ENCODE measurements at regions not wholly inside any gene's neighbourhood (a gene's known extent, or its start where the extent isn't known, plus 50 kb on each side); places are given as distances from the start of the nearest gene placed in this dataset.
A peak's percentile ranks its signal among the peaks of the same experiment; 100 is the strongest.

- no peaks in the 10 kb centered on the region for H3K36me3 Mint-ChIP-seq (ENCODE audit: low read depth)
- intact Hi-C loops (cut with micrococcal nuclease): no loop called here
- H3K27ac Mint-ChIP-seq: no peak overlapping the region
- DNase-seq (ENCODE audit: low spot score): no peak
- no peak overlapping the region for H3K4me3 Mint-ChIP-seq (ENCODE audit: low read depth)
- no peaks in the 10 kb centered on the region for H3K9me3 Mint-ChIP-seq
- H3K4me1 Mint-ChIP-seq (ENCODE audit: low read depth): no peaks in the 10 kb centered on the region
- no peaks in the 10 kb centered on the region for H3K27me3 Mint-ChIP-seq (ENCODE audit: low read depth)
Measured at GRCh38 chr4:117420948-117421347, 335.6 kb upstream of the TRAM1L1 start.

GRCh38 chr4:117421706-117422105 is 336.3 kb upstream of the TRAM1L1 start:
- Mint-ChIP-seq H3K36me3 (ENCODE audit: low read depth) (no peaks in the 10 kb centered on the region), H3K4me1 (ENCODE audit: low read depth) (no peaks in the 10 kb centered on the region), H3K27ac (no peak overlapping the region), H3K9me3 (no peaks in the 10 kb centered on the region), H3K4me3 (ENCODE audit: low read depth) (no peak overlapping the region), H3K27me3 (ENCODE audit: low read depth) (no peaks in the 10 kb centered on the region)
- no peak for DNase-seq (ENCODE audit: low spot score)
- intact Hi-C loops (cut with micrococcal nuclease): no loop called here

GRCh38 chr4:117422297-117422696 is 336.9 kb upstream of the TRAM1L1 start:
- no peaks in the 10 kb centered on the region for H3K9me3 Mint-ChIP-seq
- intact Hi-C loops (cut with micrococcal nuclease): no loop called here
- no peaks in the 10 kb centered on the region for H3K4me1 Mint-ChIP-seq (ENCODE audit: low read depth)
- H3K4me3 Mint-ChIP-seq (ENCODE audit: low read depth): no peak overlapping the region
- no peaks in the 10 kb centered on the region for H3K36me3 Mint-ChIP-seq (ENCODE audit: low read depth)
- no peak overlapping the region for H3K27ac Mint-ChIP-seq
- no peaks in the 10 kb centered on the region for H3K27me3 Mint-ChIP-seq (ENCODE audit: low read depth)
- no peak for DNase-seq (ENCODE audit: low spot score)

GRCh38 chr4:117425636-117426035 is 340.3 kb upstream of the TRAM1L1 start:
- Mint-ChIP-seq H3K4me3 (ENCODE audit: low read depth) (no peak overlapping the region), H3K4me1 (ENCODE audit: low read depth) (no peaks in the 10 kb centered on the region), H3K9me3 (no peaks in the 10 kb centered on the region), H3K36me3 (ENCODE audit: low read depth) (no peaks in the 10 kb centered on the region), H3K27me3 (ENCODE audit: low read depth) (no peaks in the 10 kb centered on the region), H3K27ac (no peak overlapping the region)
- intact Hi-C loops (cut with micrococcal nuclease): no loop called here
- no peak for DNase-seq (ENCODE audit: low spot score)

GRCh38 chr4:117428536-117428935 is 343.2 kb upstream of the TRAM1L1 start:
- H3K36me3 Mint-ChIP-seq (ENCODE audit: low read depth): no peaks in the 10 kb centered on the region
- no peak overlapping the region for H3K4me3 Mint-ChIP-seq (ENCODE audit: low read depth)
- H3K27ac Mint-ChIP-seq: no peak overlapping the region
- intact Hi-C loops (cut with micrococcal nuclease): no loop called here
- H3K4me1 Mint-ChIP-seq (ENCODE audit: low read depth): no peaks in the 10 kb centered on the region
- no peak for DNase-seq (ENCODE audit: low spot score)
- no peaks in the 10 kb centered on the region for H3K9me3 Mint-ChIP-seq
- H3K27me3 Mint-ChIP-seq (ENCODE audit: low read depth): no peaks in the 10 kb centered on the region

GRCh38 chr4:117429061-117429460 is 343.7 kb upstream of the TRAM1L1 start:
- Mint-ChIP-seq H3K4me1 (ENCODE audit: low read depth) (no peaks in the 10 kb centered on the region), H3K4me3 (ENCODE audit: low read depth) (no peak overlapping the region), H3K27ac (no peak overlapping the region), H3K36me3 (ENCODE audit: low read depth) (no peaks in the 10 kb centered on the region), H3K9me3 (no peaks in the 10 kb centered on the region), H3K27me3 (ENCODE audit: low read depth) (no peaks in the 10 kb centered on the region)
- intact Hi-C loops (cut with micrococcal nuclease): no loop called here
- no peak for DNase-seq (ENCODE audit: low spot score)

- H3K27ac Mint-ChIP-seq: no peak overlapping the region
- no peak overlapping the region for H3K4me3 Mint-ChIP-seq (ENCODE audit: low read depth)
- intact Hi-C loops (cut with micrococcal nuclease): no loop called here
- no peaks in the 10 kb centered on the region for H3K4me1 Mint-ChIP-seq (ENCODE audit: low read depth)
- H3K36me3 Mint-ChIP-seq (ENCODE audit: low read depth): no peaks in the 10 kb centered on the region
- DNase-seq (ENCODE audit: low spot score): no peak
- no peaks in the 10 kb centered on the region for H3K27me3 Mint-ChIP-seq (ENCODE audit: low read depth)
- H3K9me3 Mint-ChIP-seq: no peaks in the 10 kb centered on the region
Measured at GRCh38 chr4:117429506-117429905, 344.1 kb upstream of the TRAM1L1 start.

GRCh38 chr4:117434424-117434823 is 349.0 kb upstream of the TRAM1L1 start:
- intact Hi-C loops (cut with micrococcal nuclease): no loop called here

GRCh38 chr4:117447925-117448324 is 362.5 kb upstream of the TRAM1L1 start:
- Mint-ChIP-seq H3K4me1 (ENCODE audit: low read depth) (no peaks in the 10 kb centered on the region), H3K27ac (no peak overlapping the region), H3K4me3 (ENCODE audit: low read depth) (no peak overlapping the region), H3K36me3 (ENCODE audit: low read depth) (no peaks in the 10 kb centered on the region), H3K9me3 (no peaks in the 10 kb centered on the region), H3K27me3 (ENCODE audit: low read depth) (no peaks in the 10 kb centered on the region)
- peak; percentile 9 for DNase-seq (ENCODE audit: low spot score)
- intact Hi-C loops (cut with micrococcal nuclease): loop anchor here (1.0 kb wide), 1 partner anchor 776 kb away; no protein-coding TSS in a partner anchor

More at GRCh38 chr4:117434424-117434823, 349.0 kb upstream of the TRAM1L1 start:
- H3K9me3 Mint-ChIP-seq: no peaks in the 10 kb centered on the region
- no peaks in the 10 kb centered on the region for H3K4me1 Mint-ChIP-seq (ENCODE audit: low read depth)
- H3K27ac Mint-ChIP-seq: no peak overlapping the region
- no peak overlapping the region for H3K4me3 Mint-ChIP-seq (ENCODE audit: low read depth)
- H3K36me3 Mint-ChIP-seq (ENCODE audit: low read depth): no peaks in the 10 kb centered on the region
- H3K27me3 Mint-ChIP-seq (ENCODE audit: low read depth): no peaks in the 10 kb centered on the region
- no peak for DNase-seq (ENCODE audit: low spot score)

GRCh38 chr4:117455088-117455487 is 369.7 kb upstream of the TRAM1L1 start:
- H3K4me3 Mint-ChIP-seq (ENCODE audit: low read depth): no peak overlapping the region

GRCh38 chr4:117466388-117466787 is 381.0 kb upstream of the TRAM1L1 start:
- H3K9me3 Mint-ChIP-seq: no peaks in the 10 kb centered on the region
- H3K4me1 Mint-ChIP-seq (ENCODE audit: low read depth): no peaks in the 10 kb centered on the region
- H3K4me3 Mint-ChIP-seq (ENCODE audit: low read depth): no peak overlapping the region
- intact Hi-C loops (cut with micrococcal nuclease): no loop called here
- DNase-seq (ENCODE audit: low spot score): no peak
- H3K27me3 Mint-ChIP-seq (ENCODE audit: low read depth): no peaks in the 10 kb centered on the region
- H3K36me3 Mint-ChIP-seq (ENCODE audit: low read depth): no peaks in the 10 kb centered on the region
- H3K27ac Mint-ChIP-seq: no peak overlapping the region

More at GRCh38 chr4:117455088-117455487, 369.7 kb upstream of the TRAM1L1 start:
- intact Hi-C loops (cut with micrococcal nuclease): no loop called here
- H3K4me1 Mint-ChIP-seq (ENCODE audit: low read depth): no peaks in the 10 kb centered on the region
- no peaks in the 10 kb centered on the region for H3K9me3 Mint-ChIP-seq
- no peaks in the 10 kb centered on the region for H3K27me3 Mint-ChIP-seq (ENCODE audit: low read depth)
- DNase-seq (ENCODE audit: low spot score): no peak
- no peaks in the 10 kb centered on the region for H3K36me3 Mint-ChIP-seq (ENCODE audit: low read depth)
- no peak overlapping the region for H3K27ac Mint-ChIP-seq

- no peak for DNase-seq (ENCODE audit: low spot score)
- Mint-ChIP-seq H3K4me1 (ENCODE audit: low read depth) (no peaks in the 10 kb centered on the region), H3K36me3 (ENCODE audit: low read depth) (no peaks in the 10 kb centered on the region), H3K4me3 (ENCODE audit: low read depth) (no peak overlapping the region), H3K27ac (no peak overlapping the region), H3K27me3 (ENCODE audit: low read depth) (no peaks in the 10 kb centered on the region), H3K9me3 (no peaks in the 10 kb centered on the region)
- intact Hi-C loops (cut with micrococcal nuclease): no loop called here
Measured at GRCh38 chr4:117467404-117467803, 382.0 kb upstream of the TRAM1L1 start.

GRCh38 chr4:117474987-117475386 is 389.6 kb upstream of the TRAM1L1 start:
- Mint-ChIP-seq H3K4me1 (ENCODE audit: low read depth) (no peaks in the 10 kb centered on the region), H3K27me3 (ENCODE audit: low read depth) (no peaks in the 10 kb centered on the region), H3K4me3 (ENCODE audit: low read depth) (no peak overlapping the region), H3K9me3 (no peaks in the 10 kb centered on the region), H3K27ac (no peak overlapping the region), H3K36me3 (ENCODE audit: low read depth) (no peaks in the 10 kb centered on the region)
- intact Hi-C loops (cut with micrococcal nuclease): no loop called here
- DNase-seq (ENCODE audit: low spot score): no peak

GRCh38 chr4:117477925-117478324 is 392.5 kb upstream of the TRAM1L1 start:
- H3K27ac Mint-ChIP-seq: no peak overlapping the region
- H3K4me1 Mint-ChIP-seq (ENCODE audit: low read depth): no peaks in the 10 kb centered on the region
- no peak overlapping the region for H3K4me3 Mint-ChIP-seq (ENCODE audit: low read depth)
- no peaks in the 10 kb centered on the region for H3K36me3 Mint-ChIP-seq (ENCODE audit: low read depth)
- H3K9me3 Mint-ChIP-seq: no peaks in the 10 kb centered on the region
- intact Hi-C loops (cut with micrococcal nuclease): no loop called here
- no peaks in the 10 kb centered on the region for H3K27me3 Mint-ChIP-seq (ENCODE audit: low read depth)
- DNase-seq (ENCODE audit: low spot score): no peak

Data from activated T-helper 2 cell treated with anti-CD3 and anti-CD28 coated beads, Interferon-gamma antibody, Interleukin-2, Interleukin-4, amounts not matched to agents 10 μg/mL and 5 μg/mL and 100 μg/mL, durations not matched to agents 14 hours and 24 hours and 36 hours (primary cell).